DOHH2 (cell line): ENCODE measurements at regions not wholly inside any gene's neighbourhood (a gene's known extent, or its start where the extent isn't known, plus 50 kb on each side); places are given as distances from the start of the nearest gene placed in this dataset.

Experiments
- EZH2phosphoT487 ChIP-seq: fragments of 200-600 bp; sonication (generic); IDR thresholded peaks from 2 replicates; pipeline ENCODE4 v1.6.1; 2017; ENCODE audit warnings: borderline replicate concordance, mild to moderate bottlenecking, antibody characterized with exemption, low read length, moderate library complexity, mixed read lengths
- TF ChIP-seq, protein P1 (sequence below): fragments of 200-600 bp; sonication (generic); IDR thresholded peaks from one replicate; pipeline ENCODE4 v1.5.1; 2014; ENCODE audit warnings: antibody characterized with exemption, mild to moderate bottlenecking, low read depth, low read length; ENCODE audit not compliant: poor library complexity, severe bottlenecking

DNA sequence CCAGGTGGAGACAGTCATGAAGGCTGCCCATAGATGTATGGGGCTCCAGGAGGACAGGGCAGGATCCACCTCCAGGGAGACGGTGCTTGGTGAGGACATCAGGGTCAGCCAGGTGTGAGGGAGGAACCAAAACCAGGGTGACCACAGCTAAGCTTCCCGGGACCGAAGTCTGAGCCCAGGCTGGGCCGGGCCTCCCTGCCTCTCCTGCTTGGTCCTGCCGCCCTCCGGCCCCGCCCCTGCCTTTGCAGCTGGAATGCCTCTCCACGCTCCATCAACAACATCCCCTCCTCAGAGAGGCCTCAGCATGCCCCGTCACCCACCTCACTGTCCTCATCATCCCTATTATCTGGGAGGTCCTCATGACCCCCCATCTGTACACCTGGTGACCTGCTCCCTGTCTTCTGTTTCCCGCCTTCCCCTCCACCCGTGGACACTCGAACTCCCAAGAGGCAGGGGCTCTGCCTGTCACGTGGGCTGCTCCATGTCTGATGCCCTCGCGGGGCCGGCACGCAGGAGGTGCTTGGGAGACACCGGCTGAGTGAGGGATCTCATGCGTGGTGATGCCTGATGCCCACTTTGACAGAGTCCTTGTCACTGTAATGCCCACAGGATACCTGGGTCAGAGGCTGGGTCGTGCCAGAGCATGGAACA is 59.4 kb downstream of the RTL6 start:
- TF ChIP-seq, protein P1, sequence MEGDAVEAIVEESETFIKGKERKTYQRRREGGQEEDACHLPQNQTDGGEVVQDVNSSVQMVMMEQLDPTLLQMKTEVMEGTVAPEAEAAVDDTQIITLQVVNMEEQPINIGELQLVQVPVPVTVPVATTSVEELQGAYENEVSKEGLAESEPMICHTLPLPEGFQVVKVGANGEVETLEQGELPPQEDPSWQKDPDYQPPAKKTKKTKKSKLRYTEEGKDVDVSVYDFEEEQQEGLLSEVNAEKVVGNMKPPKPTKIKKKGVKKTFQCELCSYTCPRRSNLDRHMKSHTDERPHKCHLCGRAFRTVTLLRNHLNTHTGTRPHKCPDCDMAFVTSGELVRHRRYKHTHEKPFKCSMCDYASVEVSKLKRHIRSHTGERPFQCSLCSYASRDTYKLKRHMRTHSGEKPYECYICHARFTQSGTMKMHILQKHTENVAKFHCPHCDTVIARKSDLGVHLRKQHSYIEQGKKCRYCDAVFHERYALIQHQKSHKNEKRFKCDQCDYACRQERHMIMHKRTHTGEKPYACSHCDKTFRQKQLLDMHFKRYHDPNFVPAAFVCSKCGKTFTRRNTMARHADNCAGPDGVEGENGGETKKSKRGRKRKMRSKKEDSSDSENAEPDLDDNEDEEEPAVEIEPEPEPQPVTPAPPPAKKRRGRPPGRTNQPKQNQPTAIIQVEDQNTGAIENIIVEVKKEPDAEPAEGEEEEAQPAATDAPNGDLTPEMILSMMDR = no peak
- no peak for TF ChIP-seq EZH2phosphoT487
